DOHH2 (cell line): ENCODE measurements at regions not wholly inside any gene's neighbourhood (a gene's known extent, or its start where the extent isn't known, plus 50 kb on each side); places are given as distances from the start of the nearest gene placed in this dataset.
"Not testable (repeated sequence)": the region's sequence is repeated elsewhere in the genome, so short reads cannot be mapped to it uniquely, and the experiment has no call there.

Source experiments
- H3F3A ChIP-seq: fragments of 200-600 bp; sonication (generic), shearing (Covaris generic); 2 replicates; pipeline ENCODE4 v1.6.0; 2016; ENCODE audit warnings: antibody characterized with exemption, mild to moderate bottlenecking; ENCODE audit not compliant: control insufficient read depth, insufficient read depth
- H3K27ac ChIP-seq: fragments of 200-600 bp; sonication (generic); 2 replicates; pipeline ENCODE4 v1.5.1; 2014; ENCODE audit warnings: low read depth, mild to moderate bottlenecking, low read length, moderate library complexity
- H3K27me3 ChIP-seq: fragments of 200-600 bp; sonication (generic); 2 replicates; pipeline ENCODE4 v1.6.1; 2014; ENCODE audit warnings: mild to moderate bottlenecking, low read length, mixed read lengths; ENCODE audit not compliant: control insufficient read depth
- H3K36me3 ChIP-seq: fragments of 200-600 bp; sonication (generic); 2 replicates; pipeline ENCODE4 v1.6.1; 2014; ENCODE audit warnings: mild to moderate bottlenecking, low read length, moderate library complexity, mixed read lengths; ENCODE audit not compliant: control insufficient read depth
- H3K4me1 ChIP-seq: fragments of 200-600 bp; sonication (generic); 2 replicates; pipeline ENCODE4 v1.6.1; 2014; ENCODE audit warnings: mild to moderate bottlenecking, low read length, mixed read lengths; ENCODE audit not compliant: control insufficient read depth
- H3K4me2 ChIP-seq: fragments of 200-600 bp; sonication (generic); 2 replicates; pipeline ENCODE4 v1.6.0; 2014; ENCODE audit warnings: mild to moderate bottlenecking, low read length, moderate library complexity
- H3K4me3 ChIP-seq: fragments of 200-600 bp; sonication (generic); 2 replicates; pipeline ENCODE4 v1.5.1; 2014; ENCODE audit warnings: mild to moderate bottlenecking, low read length, mixed read lengths
- H3K79me2 ChIP-seq: fragments of 200-600 bp; sonication (generic); 2 replicates; pipeline ENCODE4 v1.6.1; 2014; ENCODE audit warnings: mild to moderate bottlenecking, low read length, mixed read lengths; ENCODE audit not compliant: control insufficient read depth
- H3K9me2 ChIP-seq: fragments of 200-600 bp; sonication (generic); replicated peaks from 2 replicates; pipeline ENCODE4 v1.6.1; 2014; ENCODE audit warnings: mild to moderate bottlenecking, low read length, mixed read lengths; ENCODE audit not compliant: control insufficient read depth
- H3K9me3 ChIP-seq: fragments of 200-600 bp; sonication (generic); 2 replicates; pipeline ENCODE4 v1.6.1; 2014; ENCODE audit warnings: antibody characterized with exemption, low read length, mixed read lengths; ENCODE audit not compliant: control insufficient read depth, insufficient read depth
- H4K20me1 ChIP-seq: fragments of 200-600 bp; sonication (generic); 2 replicates; pipeline ENCODE4 v1.6.0; 2014; ENCODE audit warnings: low read depth, mild to moderate bottlenecking, antibody characterized with exemption, low read length, moderate library complexity; ENCODE audit not compliant: control insufficient read depth, insufficient read depth
- EZH2phosphoT487 ChIP-seq: fragments of 200-600 bp; sonication (generic); IDR thresholded peaks from 2 replicates; pipeline ENCODE4 v1.6.1; 2017; ENCODE audit warnings: borderline replicate concordance, mild to moderate bottlenecking, antibody characterized with exemption, low read length, moderate library complexity, mixed read lengths
- TF ChIP-seq, protein P1 (sequence below): fragments of 200-600 bp; sonication (generic); IDR thresholded peaks from one replicate; pipeline ENCODE4 v1.5.1; 2014; ENCODE audit warnings: antibody characterized with exemption, mild to moderate bottlenecking, low read depth, low read length; ENCODE audit not compliant: poor library complexity, severe bottlenecking

GRCh38 chr6:156191895-156192294, 585.3 kb upstream of the ARID1B start:
- no peaks in the 10 kb centered on the region for H3F3A ChIP-seq
- peaks cover 3% of the 10 kb centered on the region; the same call in 1 of the 2 replicates for H3K4me1 ChIP-seq
- H3K27ac ChIP-seq: no peak overlapping the region
- no peak overlapping the region for H3K4me2 ChIP-seq
- no peaks in the 10 kb centered on the region for H3K36me3 ChIP-seq
- no peaks in the 10 kb centered on the region for H3K79me2 ChIP-seq
- no peaks in the 10 kb centered on the region for H4K20me1 ChIP-seq
- H3K27me3 ChIP-seq: no peaks in the 10 kb centered on the region
- H3K9me2 ChIP-seq: no peaks in the 10 kb centered on the region
- H3K9me3 ChIP-seq: no peaks in the 10 kb centered on the region
- no peak overlapping the region for H3K4me3 ChIP-seq
- TF ChIP-seq, protein P1, sequence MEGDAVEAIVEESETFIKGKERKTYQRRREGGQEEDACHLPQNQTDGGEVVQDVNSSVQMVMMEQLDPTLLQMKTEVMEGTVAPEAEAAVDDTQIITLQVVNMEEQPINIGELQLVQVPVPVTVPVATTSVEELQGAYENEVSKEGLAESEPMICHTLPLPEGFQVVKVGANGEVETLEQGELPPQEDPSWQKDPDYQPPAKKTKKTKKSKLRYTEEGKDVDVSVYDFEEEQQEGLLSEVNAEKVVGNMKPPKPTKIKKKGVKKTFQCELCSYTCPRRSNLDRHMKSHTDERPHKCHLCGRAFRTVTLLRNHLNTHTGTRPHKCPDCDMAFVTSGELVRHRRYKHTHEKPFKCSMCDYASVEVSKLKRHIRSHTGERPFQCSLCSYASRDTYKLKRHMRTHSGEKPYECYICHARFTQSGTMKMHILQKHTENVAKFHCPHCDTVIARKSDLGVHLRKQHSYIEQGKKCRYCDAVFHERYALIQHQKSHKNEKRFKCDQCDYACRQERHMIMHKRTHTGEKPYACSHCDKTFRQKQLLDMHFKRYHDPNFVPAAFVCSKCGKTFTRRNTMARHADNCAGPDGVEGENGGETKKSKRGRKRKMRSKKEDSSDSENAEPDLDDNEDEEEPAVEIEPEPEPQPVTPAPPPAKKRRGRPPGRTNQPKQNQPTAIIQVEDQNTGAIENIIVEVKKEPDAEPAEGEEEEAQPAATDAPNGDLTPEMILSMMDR: no peak
- TF ChIP-seq EZH2phosphoT487: no peak

DNA sequence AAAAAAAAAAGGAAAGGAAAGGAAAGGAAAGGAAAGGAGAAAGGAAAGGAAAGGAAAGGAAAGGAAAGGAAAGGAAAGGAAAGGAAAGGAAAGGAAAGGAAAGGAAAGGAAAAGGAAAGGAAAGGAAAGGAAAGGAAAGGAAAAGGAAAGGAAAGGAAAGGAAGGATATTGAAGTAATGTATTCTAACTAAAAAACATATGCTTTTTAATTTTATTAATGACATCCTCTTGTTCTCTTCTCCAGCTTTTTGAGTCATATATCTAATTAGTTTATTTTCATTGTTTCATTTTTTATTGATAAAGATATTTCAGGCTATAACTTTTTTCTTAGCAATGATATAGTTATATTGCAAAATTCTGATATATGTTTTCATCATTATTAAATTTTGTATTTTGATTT, 585.8 kb upstream of the ARID1B start:
- not testable (repeated sequence) for H4K20me1 ChIP-seq, H3K27ac ChIP-seq, H3K4me2 ChIP-seq, H3K36me3 ChIP-seq, H3F3A ChIP-seq, H3K9me2 ChIP-seq, H3K4me1 ChIP-seq, H3K27me3 ChIP-seq, H3K4me3 ChIP-seq, H3K9me3 ChIP-seq, H3K79me2 ChIP-seq

DNA sequence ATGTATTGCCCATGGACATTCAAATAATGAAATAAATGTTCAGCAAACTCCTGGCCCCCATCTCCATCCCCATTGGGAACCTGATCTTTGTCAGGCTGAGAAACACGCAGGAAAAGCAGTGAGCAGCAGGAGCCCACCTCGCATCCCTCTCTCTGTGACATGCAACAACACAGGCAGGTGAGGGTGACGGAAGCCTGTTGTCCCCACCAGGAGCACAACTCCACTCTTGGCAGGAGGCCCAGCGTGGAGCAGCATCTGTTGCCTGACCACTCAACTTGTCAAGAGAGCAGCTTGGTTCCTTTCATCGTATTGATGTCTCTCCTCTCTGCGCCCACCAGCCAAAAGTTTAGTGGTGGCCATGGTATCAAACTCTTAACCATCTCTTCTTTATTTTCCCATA, 586.9 kb upstream of the ARID1B start:
- H3K4me2 ChIP-seq: no peak overlapping the region
- no peaks in the 10 kb centered on the region for H3K79me2 ChIP-seq
- no peaks in the 10 kb centered on the region for H3K27me3 ChIP-seq
- no peaks in the 10 kb centered on the region for H3K9me3 ChIP-seq
- H3F3A ChIP-seq: no peaks in the 10 kb centered on the region
- peaks cover 7% of the 10 kb centered on the region for H3K4me1 ChIP-seq
- H3K27ac ChIP-seq: no peak overlapping the region
- no peak for TF ChIP-seq EZH2phosphoT487
- TF ChIP-seq, protein P1: no peak
- H4K20me1 ChIP-seq: no peaks in the 10 kb centered on the region
- no peaks in the 10 kb centered on the region for H3K36me3 ChIP-seq
- H3K4me3 ChIP-seq: no peak overlapping the region
- H3K9me2 ChIP-seq: no peaks in the 10 kb centered on the region

- Histone ChIP-seq H3K4me3 (no peak overlapping the region), H3K4me2 (no peak overlapping the region), H3K4me1 (peaks cover 12% of the 10 kb centered on the region), H3K27me3 (no peaks in the 10 kb centered on the region), H3K27ac (no peak overlapping the region), H3K36me3 (no peaks in the 10 kb centered on the region), H3K9me3 (no peaks in the 10 kb centered on the region), H3K9me2 (no peaks in the 10 kb centered on the region), H3F3A (no peaks in the 10 kb centered on the region), H4K20me1 (no peaks in the 10 kb centered on the region), H3K79me2 (no peaks in the 10 kb centered on the region)
- TF ChIP-seq, protein P1: no peak
- TF ChIP-seq EZH2phosphoT487: no peak
Observed at GRCh38 chr6:156189714-156190113, 587.5 kb upstream of the ARID1B start.
